ENCODE measurements at regions not wholly inside any gene's neighbourhood (a gene's known extent, or its start where the extent isn't known, plus 50 kb on each side); places are given as distances from the start of the nearest gene placed in this dataset.

DNA sequence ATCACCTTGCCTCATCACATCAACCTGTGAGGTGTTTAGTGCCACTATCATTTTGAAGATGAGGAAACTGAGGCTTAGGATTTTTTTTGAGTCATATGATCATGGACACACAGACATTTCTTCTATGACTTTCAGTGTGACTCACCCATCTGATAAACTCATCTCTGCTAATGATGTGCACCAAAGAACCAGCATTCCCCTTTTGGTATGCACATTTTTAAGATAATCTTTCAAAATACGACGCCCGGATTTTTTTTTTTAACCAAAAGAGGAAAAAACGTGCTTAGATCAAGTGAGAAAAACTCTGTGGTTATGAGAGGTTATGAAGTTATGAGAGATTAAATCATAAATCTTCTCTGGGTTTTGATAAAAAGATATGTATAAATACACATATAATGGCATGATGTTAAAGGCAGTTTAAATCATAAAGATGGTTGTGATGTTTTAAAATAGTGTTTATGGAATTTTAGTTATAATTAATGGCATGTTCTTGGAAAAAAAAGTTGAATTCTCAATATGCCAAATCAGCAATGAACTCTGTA, 948.1 kb downstream of the TMTC2 start:
- TF ChIP-seq SRF (IDR thresholded peaks at IDR 0.05; ENCODE audit: low read depth, low read length) (no peak), CTCF (IDR thresholded peaks at IDR 0.05; ENCODE audit: control extremely low read depth in 1 of 3, insufficient read depth in 1 of 3, low read depth in 1 of 3, low read length in 3 of 3) (no peak), POLR2AphosphoS5 (IDR thresholded peaks at IDR 0.05; ENCODE audit: low read depth, low read length) (no peak), TAF1 (IDR thresholded peaks at IDR 0.05; ENCODE audit: low read depth, low read length) (no peak), BCL11A (IDR thresholded peaks at IDR 0.05; ENCODE audit: low read depth in 2 of 2, low read length in 2 of 2) (no peak), RBBP5 (IDR thresholded peaks at IDR 0.05; ENCODE audit: borderline replicate concordance, low read depth, low read length) (no peak), CEBPB (IDR thresholded peaks at IDR 0.05; ENCODE audit: low read depth, low read length) (no peak), KDM1A (IDR thresholded peaks at IDR 0.05; ENCODE audit: borderline replicate concordance, low read length) (no peak), USF2 (IDR thresholded peaks at IDR 0.05; ENCODE audit: low read length) (no peak), MAX (IDR thresholded peaks at IDR 0.05) (no peak), HDAC6 (IDR thresholded peaks at IDR 0.05; ENCODE audit: low read depth, low read length) (no peak), BRCA1 (IDR thresholded peaks at IDR 0.05; ENCODE audit: low read depth, low read length) (no peak)

Data from H1 (cell line).